DMS153 treated with DMSO at 0.1 percent for 48 hours (cell line): ENCODE measurements at regions not wholly inside any gene's neighbourhood (a gene's known extent, or its start where the extent isn't known, plus 50 kb on each side); places are given as distances from the start of the nearest gene placed in this dataset.

ENCODE experiments used
- DNase-seq: peaks from one replicate; lab custom pipeline; 2025; ENCODE audit not compliant: unreplicated experiment; lab: John Stamatoyannopoulos, UW

- no peak for DNase-seq
These were observed 60.5 kb upstream of the GHITM start for GRCh38 chr10:84078771-84079170.

GRCh38 chr10:84084342-84084741, 55.0 kb upstream of the GHITM start:
- DNase-seq = no peak

- DNase-seq = no peak
These were observed 52.1 kb upstream of the GHITM start for GRCh38 chr10:84087202-84087601.

- DNase-seq = no peak
These were observed 50.7 kb upstream of the GHITM start for GRCh38 chr10:84088626-84089025.

- no peak for DNase-seq
These were observed 50.1 kb upstream of the GHITM start for GRCh38 chr10:84089162-84089561.
